ENCODE measurements at regions not wholly inside any gene's neighbourhood (a gene's known extent, or its start where the extent isn't known, plus 50 kb on each side); places are given as distances from the start of the nearest gene placed in this dataset.

DNA sequence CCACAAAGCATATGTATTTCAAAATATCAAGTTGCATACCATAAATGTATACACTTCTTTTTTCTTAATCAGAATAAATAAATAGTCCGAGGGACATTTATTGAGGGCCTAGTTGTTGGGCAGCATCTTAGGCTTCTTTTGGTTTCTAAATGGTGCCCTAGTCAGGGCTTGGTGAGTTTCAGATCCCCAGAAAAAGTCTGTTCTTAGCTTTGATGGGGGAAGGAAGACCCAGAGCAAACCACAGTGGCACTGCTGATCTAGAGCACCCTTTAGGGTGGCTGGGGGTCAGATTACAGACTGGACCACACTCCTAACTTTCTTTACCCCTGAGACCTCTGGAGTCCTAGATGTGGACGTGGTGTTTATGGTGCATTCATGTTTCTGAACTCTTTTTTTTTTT lies 97.8 kb downstream of the C9orf152 start:
- H4K20me1 ChIP-seq (ENCODE audit: insufficient read depth, low read length) = peaks cover 72% of the 10 kb centered on the region
- H3K9me3 Mint-ChIP-seq (ENCODE audit: unreplicated experiment) = no peaks in the 10 kb centered on the region
- no peak overlapping the region for H3K27ac ChIP-seq (ENCODE audit: low read depth, low read length)
- H3K4me1 ChIP-seq (ENCODE audit: insufficient read depth, low read length) = peaks cover 23% of the 10 kb centered on the region
- H3K9me3 ChIP-seq (ENCODE audit: insufficient read depth, low read depth, low read length) = no peaks in the 10 kb centered on the region
- H3K4me1 Mint-ChIP-seq (ENCODE audit: low read depth, unreplicated experiment) = peaks cover 56% of the 10 kb centered on the region
- H3K4me2 ChIP-seq (ENCODE audit: low read length) = no peak overlapping the region
- no peak overlapping the region for H3K27ac Mint-ChIP-seq (ENCODE audit: unreplicated experiment)
- no peak for TF ChIP-seq EZH2 (IDR thresholded peaks at IDR 0.05; ENCODE audit: insufficient read depth, low read length)
- TF ChIP-seq, protein P1, sequence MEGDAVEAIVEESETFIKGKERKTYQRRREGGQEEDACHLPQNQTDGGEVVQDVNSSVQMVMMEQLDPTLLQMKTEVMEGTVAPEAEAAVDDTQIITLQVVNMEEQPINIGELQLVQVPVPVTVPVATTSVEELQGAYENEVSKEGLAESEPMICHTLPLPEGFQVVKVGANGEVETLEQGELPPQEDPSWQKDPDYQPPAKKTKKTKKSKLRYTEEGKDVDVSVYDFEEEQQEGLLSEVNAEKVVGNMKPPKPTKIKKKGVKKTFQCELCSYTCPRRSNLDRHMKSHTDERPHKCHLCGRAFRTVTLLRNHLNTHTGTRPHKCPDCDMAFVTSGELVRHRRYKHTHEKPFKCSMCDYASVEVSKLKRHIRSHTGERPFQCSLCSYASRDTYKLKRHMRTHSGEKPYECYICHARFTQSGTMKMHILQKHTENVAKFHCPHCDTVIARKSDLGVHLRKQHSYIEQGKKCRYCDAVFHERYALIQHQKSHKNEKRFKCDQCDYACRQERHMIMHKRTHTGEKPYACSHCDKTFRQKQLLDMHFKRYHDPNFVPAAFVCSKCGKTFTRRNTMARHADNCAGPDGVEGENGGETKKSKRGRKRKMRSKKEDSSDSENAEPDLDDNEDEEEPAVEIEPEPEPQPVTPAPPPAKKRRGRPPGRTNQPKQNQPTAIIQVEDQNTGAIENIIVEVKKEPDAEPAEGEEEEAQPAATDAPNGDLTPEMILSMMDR (IDR thresholded peaks at IDR 0.05; ENCODE audit: insufficient read depth, low read depth, low read length) = no peak
- no peaks in the 10 kb centered on the region for H3K27me3 Mint-ChIP-seq (ENCODE audit: low read depth, unreplicated experiment)
- no peak overlapping the region for H3K9ac ChIP-seq (ENCODE audit: low read length)
- H3K4me3 Mint-ChIP-seq (ENCODE audit: unreplicated experiment) = no peak overlapping the region
- no peak overlapping the region for H3K4me3 ChIP-seq (ENCODE audit: insufficient read depth, low read depth, low read length)
- H3K27me3 ChIP-seq (ENCODE audit: insufficient read depth, low read length) = no peaks in the 10 kb centered on the region
- no peak overlapping the region for H2AFZ ChIP-seq (ENCODE audit: low read depth, low read length)
- H3K36me3 Mint-ChIP-seq (ENCODE audit: low read depth, unreplicated experiment) = peaks cover 8% of the 10 kb centered on the region
- DNase-seq (ENCODE audit: low read depth) = no peak
- FAIRE-seq = no peak
- no peaks in the 10 kb centered on the region for H3K36me3 ChIP-seq (ENCODE audit: insufficient read depth, low read length)
- H3K79me2 ChIP-seq (ENCODE audit: insufficient read depth, low read length) = peaks cover 97% of the 10 kb centered on the region

DNA sequence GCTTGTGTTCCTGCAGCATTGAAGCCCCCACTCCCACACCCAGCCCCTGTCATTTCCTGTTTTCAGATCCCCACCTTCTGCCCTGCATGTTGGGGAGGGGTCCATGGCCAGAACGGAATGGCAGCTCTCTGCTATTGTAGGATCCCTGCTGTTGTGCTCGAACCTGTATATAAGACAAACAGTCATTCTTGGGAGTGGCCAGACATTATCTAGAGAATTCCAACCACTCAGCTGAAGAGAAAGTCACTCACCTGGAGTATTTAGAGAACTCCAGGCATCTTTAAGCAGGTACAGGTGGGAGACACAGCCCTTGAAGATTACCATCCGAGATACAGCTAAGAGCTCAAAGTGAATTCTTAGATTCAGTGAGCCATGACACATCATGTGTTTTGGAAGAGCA lies 96.1 kb downstream of the C9orf152 start:
- no peak overlapping the region for H2AFZ ChIP-seq (ENCODE audit: low read depth, low read length)
- H3K9me3 ChIP-seq (ENCODE audit: insufficient read depth, low read depth, low read length) = no peaks in the 10 kb centered on the region
- Mint-ChIP-seq H3K36me3 (ENCODE audit: low read depth, unreplicated experiment) (peaks cover 7% of the 10 kb centered on the region), H3K9me3 (ENCODE audit: unreplicated experiment) (no peaks in the 10 kb centered on the region), H3K27me3 (ENCODE audit: low read depth, unreplicated experiment) (no peaks in the 10 kb centered on the region), H3K4me1 (ENCODE audit: low read depth, unreplicated experiment) (peaks cover 56% of the 10 kb centered on the region), H3K4me3 (ENCODE audit: unreplicated experiment) (no peak overlapping the region), H3K27ac (ENCODE audit: unreplicated experiment) (no peak overlapping the region)
- no peaks in the 10 kb centered on the region for H3K27me3 ChIP-seq (ENCODE audit: insufficient read depth, low read length)
- TF ChIP-seq, protein P1 (IDR thresholded peaks at IDR 0.05; ENCODE audit: insufficient read depth, low read depth, low read length) = no peak
- TF ChIP-seq EZH2 (IDR thresholded peaks at IDR 0.05; ENCODE audit: insufficient read depth, low read length) = no peak
- DNase-seq (ENCODE audit: low read depth) (no peak), FAIRE-seq (no peak)
- no peaks in the 10 kb centered on the region for H3K36me3 ChIP-seq (ENCODE audit: insufficient read depth, low read length)
- no peak overlapping the region for H3K4me2 ChIP-seq (ENCODE audit: low read length)
- H3K4me3 ChIP-seq (ENCODE audit: insufficient read depth, low read depth, low read length) = no peak overlapping the region
- peaks cover 33% of the 10 kb centered on the region for H3K4me1 ChIP-seq (ENCODE audit: insufficient read depth, low read length)
- no peak overlapping the region for H3K9ac ChIP-seq (ENCODE audit: low read length)
- no peak overlapping the region for H3K27ac ChIP-seq (ENCODE audit: low read depth, low read length)
- peaks cover 69% of the 10 kb centered on the region for H4K20me1 ChIP-seq (ENCODE audit: insufficient read depth, low read length)
- peaks cover 97% of the 10 kb centered on the region for H3K79me2 ChIP-seq (ENCODE audit: insufficient read depth, low read length)

DNA sequence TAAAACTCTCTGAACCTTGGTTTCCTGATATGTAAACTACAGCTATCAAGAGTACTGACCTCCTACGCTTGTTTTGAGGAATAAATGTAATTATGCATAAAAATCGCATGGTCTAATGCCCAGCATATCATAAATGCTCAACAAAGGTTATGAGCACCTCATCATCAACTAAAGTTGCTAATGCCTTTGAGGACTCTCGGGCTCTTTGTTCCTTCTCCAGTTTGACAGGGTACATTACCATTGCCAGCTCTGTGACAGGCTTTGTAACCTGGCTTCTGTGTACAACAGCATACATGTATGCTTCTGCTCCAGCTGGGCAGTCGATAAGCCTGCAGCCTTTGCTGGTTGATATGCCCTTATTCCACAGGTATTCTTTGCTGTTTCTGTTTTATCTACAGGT lies 95.2 kb downstream of the C9orf152 start:
- H3K9ac ChIP-seq (ENCODE audit: low read length) = no peak overlapping the region
- FAIRE-seq = no peak
- Mint-ChIP-seq H3K4me1 (ENCODE audit: low read depth, unreplicated experiment) (peaks cover 60% of the 10 kb centered on the region), H3K9me3 (ENCODE audit: unreplicated experiment) (no peaks in the 10 kb centered on the region), H3K27me3 (ENCODE audit: low read depth, unreplicated experiment) (no peaks in the 10 kb centered on the region), H3K4me3 (ENCODE audit: unreplicated experiment) (no peak overlapping the region), H3K27ac (ENCODE audit: unreplicated experiment) (no peak overlapping the region), H3K36me3 (ENCODE audit: low read depth, unreplicated experiment) (peaks cover 10% of the 10 kb centered on the region)
- H4K20me1 ChIP-seq (ENCODE audit: insufficient read depth, low read length) = peaks cover 71% of the 10 kb centered on the region
- no peak overlapping the region for H3K4me3 ChIP-seq (ENCODE audit: insufficient read depth, low read depth, low read length)
- DNase-seq (ENCODE audit: low read depth) = no peak
- H3K4me1 ChIP-seq (ENCODE audit: insufficient read depth, low read length) = peaks cover 33% of the 10 kb centered on the region
- no peak overlapping the region for H3K4me2 ChIP-seq (ENCODE audit: low read length)
- H3K9me3 ChIP-seq (ENCODE audit: insufficient read depth, low read depth, low read length) = no peaks in the 10 kb centered on the region
- no peak overlapping the region for H2AFZ ChIP-seq (ENCODE audit: low read depth, low read length)
- H3K79me2 ChIP-seq (ENCODE audit: insufficient read depth, low read length) = peaks cover 97% of the 10 kb centered on the region
- H3K27me3 ChIP-seq (ENCODE audit: insufficient read depth, low read length) = no peaks in the 10 kb centered on the region
- H3K27ac ChIP-seq (ENCODE audit: low read depth, low read length) = no peak overlapping the region
- TF ChIP-seq, protein P1 (IDR thresholded peaks at IDR 0.05; ENCODE audit: insufficient read depth, low read depth, low read length) = no peak
- TF ChIP-seq EZH2 (IDR thresholded peaks at IDR 0.05; ENCODE audit: insufficient read depth, low read length) = no peak
- no peaks in the 10 kb centered on the region for H3K36me3 ChIP-seq (ENCODE audit: insufficient read depth, low read length)
